Activated CD8-positive, alpha-beta T cell treated with anti-CD3 and anti-CD28 coated beads for 36 hours (primary cell): ENCODE measurements at regions not wholly inside any gene's neighbourhood (a gene's known extent, or its start where the extent isn't known, plus 50 kb on each side); places are given as distances from the start of the nearest gene placed in this dataset.

Source experiments
- ATAC-seq: fragments of 200-7000 bp; cut with Tn5 transposase; one replicate; pipeline ENCODE4 v1.10.0; 2021; ENCODE audit warnings: mild to moderate bottlenecking, moderate library complexity
- CTCF ChIA-PET: fragments of 350-600 bp; sonication (Branson Sonifier 250); formaldehyde crosslinking; loops from one replicate; lab custom pipeline; 2021; ENCODE audit warnings: antibody characterized with exemption; lab: Charles Lee
- POLR2A ChIA-PET: fragments of 350-600 bp; sonication (Branson Sonifier 250); formaldehyde crosslinking; loops from one replicate; lab custom pipeline; 2021; ENCODE audit warnings: antibody characterized with exemption; lab: Charles Lee
- DNase-seq: peaks from one replicate; pipeline ENCODE4 v3.0.0-alpha.2; 2020
- H3K27ac Mint-ChIP-seq: one replicate; pipeline ENCODE4 v1.8.0; 2021; ENCODE audit warnings: mild to moderate bottlenecking, mixed read lengths
- H3K27me3 Mint-ChIP-seq: one replicate; pipeline ENCODE4 v1.8.0; 2021; ENCODE audit warnings: mixed read lengths
- H3K36me3 Mint-ChIP-seq: one replicate; pipeline ENCODE4 v1.8.0; 2021; ENCODE audit warnings: low read depth, mixed read lengths
- H3K4me1 Mint-ChIP-seq: one replicate; pipeline ENCODE4 v1.8.0; 2021; ENCODE audit warnings: low read depth, mixed read lengths
- H3K4me3 Mint-ChIP-seq: one replicate; pipeline ENCODE4 v1.8.0; 2021; ENCODE audit warnings: mild to moderate bottlenecking, moderate library complexity, mixed read lengths
- H3K9me3 Mint-ChIP-seq: one replicate; pipeline ENCODE4 v1.8.0; 2021; ENCODE audit warnings: mixed read lengths
- intact Hi-C: fragments of 100-400 bp; cut with micrococcal nuclease; formaldehyde crosslinking; loops from one replicate; pipeline ENCODE4 v1.10.0; 2022
- TF ChIP-seq, protein P1 (sequence below): fragments of 200-600 bp; IDR thresholded peaks from one replicate; pipeline ENCODE4 v1.8.0; 2022; ENCODE audit warnings: antibody characterized with exemption, mild to moderate bottlenecking

DNA sequence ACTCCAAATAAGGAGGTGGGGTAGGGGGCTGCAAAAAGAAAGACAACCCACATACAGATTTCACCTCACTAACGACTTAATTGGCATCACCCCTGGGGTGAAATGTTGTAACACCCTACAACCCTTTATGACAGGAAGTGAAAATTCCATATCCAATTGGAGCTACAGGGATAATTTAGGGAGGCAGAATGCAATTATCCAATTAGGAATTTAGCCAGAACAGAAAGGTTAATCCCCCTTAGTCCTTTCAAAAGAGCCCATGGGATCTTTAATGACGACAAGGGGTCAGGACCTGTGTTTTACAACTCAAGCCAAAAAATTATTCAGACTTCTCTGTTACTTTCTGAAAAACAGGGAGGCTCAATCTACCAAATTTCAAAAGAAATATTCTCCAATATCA, 1027.1 kb downstream of the TMEM182 start:
- H3K27me3 Mint-ChIP-seq: no peaks in the 10 kb centered on the region
- no peak overlapping the region for H3K4me3 Mint-ChIP-seq
- intact Hi-C loops: no loop called here
- CTCF ChIA-PET: no interaction called here
- no peak overlapping the region for H3K27ac Mint-ChIP-seq
- ATAC-seq (no peak), DNase-seq (no peak)
- POLR2A ChIA-PET: no interaction called here
- H3K9me3 Mint-ChIP-seq: peaks cover under 1% of the 10 kb centered on the region
- no peaks in the 10 kb centered on the region for H3K36me3 Mint-ChIP-seq
- TF ChIP-seq, protein P1, sequence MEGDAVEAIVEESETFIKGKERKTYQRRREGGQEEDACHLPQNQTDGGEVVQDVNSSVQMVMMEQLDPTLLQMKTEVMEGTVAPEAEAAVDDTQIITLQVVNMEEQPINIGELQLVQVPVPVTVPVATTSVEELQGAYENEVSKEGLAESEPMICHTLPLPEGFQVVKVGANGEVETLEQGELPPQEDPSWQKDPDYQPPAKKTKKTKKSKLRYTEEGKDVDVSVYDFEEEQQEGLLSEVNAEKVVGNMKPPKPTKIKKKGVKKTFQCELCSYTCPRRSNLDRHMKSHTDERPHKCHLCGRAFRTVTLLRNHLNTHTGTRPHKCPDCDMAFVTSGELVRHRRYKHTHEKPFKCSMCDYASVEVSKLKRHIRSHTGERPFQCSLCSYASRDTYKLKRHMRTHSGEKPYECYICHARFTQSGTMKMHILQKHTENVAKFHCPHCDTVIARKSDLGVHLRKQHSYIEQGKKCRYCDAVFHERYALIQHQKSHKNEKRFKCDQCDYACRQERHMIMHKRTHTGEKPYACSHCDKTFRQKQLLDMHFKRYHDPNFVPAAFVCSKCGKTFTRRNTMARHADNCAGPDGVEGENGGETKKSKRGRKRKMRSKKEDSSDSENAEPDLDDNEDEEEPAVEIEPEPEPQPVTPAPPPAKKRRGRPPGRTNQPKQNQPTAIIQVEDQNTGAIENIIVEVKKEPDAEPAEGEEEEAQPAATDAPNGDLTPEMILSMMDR: no peak
- no peaks in the 10 kb centered on the region for H3K4me1 Mint-ChIP-seq

DNA sequence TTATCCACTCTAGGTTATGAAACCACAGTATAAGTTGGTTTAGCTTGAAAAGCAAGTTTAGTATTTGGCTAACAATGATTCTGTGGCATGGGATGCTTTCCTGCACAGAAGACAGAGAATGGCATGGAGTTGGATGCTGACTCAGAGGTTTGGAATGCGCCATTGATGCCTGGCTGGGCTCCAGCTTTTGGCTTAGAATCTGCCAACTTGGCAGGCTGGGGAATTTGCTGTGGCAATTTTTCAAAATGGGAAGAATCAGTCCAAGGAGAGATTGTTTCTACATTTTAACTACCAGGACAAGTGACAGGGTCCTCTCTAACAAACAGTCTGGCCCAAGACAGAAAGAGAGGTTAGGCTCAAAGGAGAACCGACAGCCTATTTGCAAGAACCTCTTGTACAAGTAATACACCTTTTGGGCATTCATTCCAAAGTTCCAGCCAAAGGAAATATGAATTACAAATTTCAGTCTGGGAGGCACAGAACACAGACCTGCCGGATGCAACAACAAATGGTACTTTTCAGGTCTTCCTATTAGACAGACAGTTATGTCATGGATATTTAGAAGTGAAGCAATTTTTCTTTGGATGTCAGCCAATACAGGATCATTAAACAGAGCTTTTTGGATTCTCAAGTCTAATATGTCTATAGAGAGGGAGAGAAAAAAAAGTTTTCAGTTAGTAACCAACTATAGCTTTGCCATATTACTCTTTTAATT, 1027.7 kb downstream of the TMEM182 start:
- ChIA-PET CTCF (no interaction called here), POLR2A (no interaction called here)
- DNase-seq: no peak
- intact Hi-C loops: no loop called here
- H3K9me3 Mint-ChIP-seq: peaks cover 2% of the 10 kb centered on the region
- no peaks in the 10 kb centered on the region for H3K36me3 Mint-ChIP-seq
- TF ChIP-seq, protein P1: no peak
- H3K4me3 Mint-ChIP-seq: no peak overlapping the region
- H3K27me3 Mint-ChIP-seq: no peaks in the 10 kb centered on the region
- no peaks in the 10 kb centered on the region for H3K4me1 Mint-ChIP-seq
- no peak for ATAC-seq
- no peak overlapping the region for H3K27ac Mint-ChIP-seq

DNA sequence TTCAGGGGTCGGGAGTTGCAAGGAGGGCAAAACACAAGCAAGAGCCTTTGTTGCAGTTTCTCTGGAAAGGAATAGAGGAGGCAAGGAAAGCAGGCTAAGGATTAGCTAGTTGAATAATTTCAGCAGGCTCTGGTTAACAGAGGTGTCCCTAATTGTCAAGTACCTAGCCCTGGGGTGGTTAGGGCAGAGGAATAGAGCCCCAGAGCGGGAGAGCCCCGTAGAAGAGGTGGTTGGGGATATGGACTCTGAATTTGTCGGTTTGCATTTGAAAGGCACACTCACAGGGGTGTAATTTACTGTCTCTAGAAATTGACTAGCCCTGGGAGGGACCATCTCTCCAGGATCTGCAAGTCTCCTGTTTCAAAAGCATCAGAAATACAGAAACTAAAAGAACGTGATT, 1030.2 kb downstream of the TMEM182 start:
- Mint-ChIP-seq H3K9me3 (peaks cover 7% of the 10 kb centered on the region), H3K27ac (no peak overlapping the region), H3K36me3 (no peaks in the 10 kb centered on the region), H3K4me1 (no peaks in the 10 kb centered on the region), H3K27me3 (no peaks in the 10 kb centered on the region), H3K4me3 (no peak overlapping the region)
- ChIA-PET CTCF (no interaction called here), POLR2A (no interaction called here)
- DNase-seq (no peak), ATAC-seq (no peak)
- intact Hi-C loops: no loop called here
- TF ChIP-seq, protein P1: no peak

DNA sequence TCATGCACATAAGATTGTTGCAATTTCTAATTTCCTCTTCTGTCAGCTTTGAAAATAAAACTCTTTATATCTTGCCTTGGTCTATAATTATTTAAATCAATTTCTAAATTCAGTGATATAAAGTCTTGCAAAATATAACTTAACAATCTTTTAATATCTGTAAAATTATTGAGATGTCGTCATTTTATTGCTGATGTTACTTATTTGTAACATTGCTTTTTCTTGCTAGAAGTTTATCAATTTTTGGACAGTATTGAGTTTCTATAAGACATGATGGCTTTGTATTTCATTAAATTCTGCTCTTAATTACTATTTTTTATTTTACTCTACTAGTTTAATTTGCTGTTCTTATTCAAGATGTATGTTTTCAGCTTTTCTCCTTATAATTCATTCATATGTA, 1036.5 kb downstream of the TMEM182 start:
- CTCF ChIA-PET: no interaction called here
- intact Hi-C loops: no loop called here
- H3K4me3 Mint-ChIP-seq: no peak overlapping the region
- TF ChIP-seq, protein P1: no peak
- DNase-seq (no peak), ATAC-seq (no peak)
- H3K4me1 Mint-ChIP-seq: no peaks in the 10 kb centered on the region
- H3K27ac Mint-ChIP-seq: no peak overlapping the region
- no peaks in the 10 kb centered on the region for H3K27me3 Mint-ChIP-seq
- H3K36me3 Mint-ChIP-seq: no peaks in the 10 kb centered on the region
- peaks cover 12% of the 10 kb centered on the region for H3K9me3 Mint-ChIP-seq
- POLR2A ChIA-PET: no interaction called here

DNA sequence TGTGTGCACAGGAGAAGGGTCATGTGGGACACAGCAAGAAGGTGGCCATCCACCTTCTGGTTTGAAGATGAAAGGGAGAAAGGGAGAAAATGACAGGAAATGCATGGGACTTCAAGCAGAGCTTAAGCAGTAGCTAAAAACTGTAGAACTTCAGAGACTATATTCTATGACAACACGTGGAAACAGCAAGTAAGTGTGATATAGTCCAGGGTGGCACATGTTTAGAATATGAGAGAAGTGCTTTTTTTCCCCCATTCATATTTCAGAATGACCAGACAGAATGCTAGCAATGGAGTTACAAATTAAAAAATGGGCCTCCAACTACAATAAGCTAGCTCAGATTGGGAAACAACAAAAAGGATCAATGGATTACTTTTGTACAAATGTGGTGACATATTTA, 1042.2 kb downstream of the TMEM182 start:
- H3K27ac Mint-ChIP-seq: no peak overlapping the region

More for the DNA sequence above, 1042.2 kb downstream of the TMEM182 start:
- H3K27me3 Mint-ChIP-seq: no peaks in the 10 kb centered on the region
- intact Hi-C loops: no loop called here
- peaks cover 10% of the 10 kb centered on the region for H3K9me3 Mint-ChIP-seq
- ChIA-PET POLR2A (no interaction called here), CTCF (no interaction called here)
- ATAC-seq (no peak), DNase-seq (no peak)
- H3K4me1 Mint-ChIP-seq: no peaks in the 10 kb centered on the region
- H3K4me3 Mint-ChIP-seq: no peak overlapping the region
- no peaks in the 10 kb centered on the region for H3K36me3 Mint-ChIP-seq
- TF ChIP-seq, protein P1: no peak
